ENCODE measurements at regions not wholly inside any gene's neighbourhood (a gene's known extent, or its start where the extent isn't known, plus 50 kb on each side); places are given as distances from the start of the nearest gene placed in this dataset.

DNA sequence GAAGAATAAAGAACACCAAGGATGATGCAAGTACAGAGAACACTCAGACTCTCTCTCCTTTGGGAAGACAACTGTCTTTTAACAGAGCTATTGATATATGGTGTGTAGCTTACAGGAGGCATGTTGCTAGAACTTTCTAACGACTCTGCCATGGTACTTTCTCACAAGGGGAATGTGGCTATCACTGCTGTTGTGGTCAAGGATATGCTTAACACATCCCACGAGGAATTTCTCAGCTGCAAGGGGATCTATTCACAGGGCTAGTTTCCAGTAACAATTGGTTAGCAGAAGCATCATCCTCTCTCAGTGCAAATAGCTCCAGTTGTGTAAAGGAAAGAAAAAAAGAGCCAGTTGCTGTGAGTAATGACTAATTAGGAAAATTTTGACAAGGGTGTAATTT lies 826.0 kb downstream of the SORCS1 start:
- ATAC-seq = no peak
- no peak for DNase-seq

DNA sequence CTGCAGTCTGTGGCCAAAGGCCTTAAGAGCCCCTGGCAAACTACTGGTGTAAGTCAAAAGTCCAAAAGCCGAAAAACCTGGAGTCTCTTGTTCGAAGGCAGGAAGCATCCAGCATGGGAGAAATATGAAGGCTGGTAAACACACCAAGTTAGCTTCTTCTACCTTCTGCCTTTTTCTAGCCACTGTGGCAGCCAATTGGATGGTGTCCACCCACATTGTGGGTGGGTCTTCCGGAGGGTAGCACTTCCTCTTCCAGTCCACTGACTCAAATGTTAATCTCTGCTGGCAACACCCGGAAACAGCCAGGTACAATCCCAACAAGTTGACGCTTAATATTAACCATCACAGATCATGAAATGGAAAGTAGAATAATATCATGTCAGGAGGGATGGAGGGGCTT lies 827.6 kb downstream of the SORCS1 start:
- Histone ChIP-seq H3K4me3 (no peak overlapping the region), H3K4me1 (no peaks in the 10 kb centered on the region), H3K36me3 (no peaks in the 10 kb centered on the region), H3K9me3 (no peaks in the 10 kb centered on the region), H3K27ac (no peak overlapping the region), H3K27me3 (no peaks in the 10 kb centered on the region)
- intact Hi-C loops (cut with DNase I) = no loop called here
- TF ChIP-seq, protein P1, sequence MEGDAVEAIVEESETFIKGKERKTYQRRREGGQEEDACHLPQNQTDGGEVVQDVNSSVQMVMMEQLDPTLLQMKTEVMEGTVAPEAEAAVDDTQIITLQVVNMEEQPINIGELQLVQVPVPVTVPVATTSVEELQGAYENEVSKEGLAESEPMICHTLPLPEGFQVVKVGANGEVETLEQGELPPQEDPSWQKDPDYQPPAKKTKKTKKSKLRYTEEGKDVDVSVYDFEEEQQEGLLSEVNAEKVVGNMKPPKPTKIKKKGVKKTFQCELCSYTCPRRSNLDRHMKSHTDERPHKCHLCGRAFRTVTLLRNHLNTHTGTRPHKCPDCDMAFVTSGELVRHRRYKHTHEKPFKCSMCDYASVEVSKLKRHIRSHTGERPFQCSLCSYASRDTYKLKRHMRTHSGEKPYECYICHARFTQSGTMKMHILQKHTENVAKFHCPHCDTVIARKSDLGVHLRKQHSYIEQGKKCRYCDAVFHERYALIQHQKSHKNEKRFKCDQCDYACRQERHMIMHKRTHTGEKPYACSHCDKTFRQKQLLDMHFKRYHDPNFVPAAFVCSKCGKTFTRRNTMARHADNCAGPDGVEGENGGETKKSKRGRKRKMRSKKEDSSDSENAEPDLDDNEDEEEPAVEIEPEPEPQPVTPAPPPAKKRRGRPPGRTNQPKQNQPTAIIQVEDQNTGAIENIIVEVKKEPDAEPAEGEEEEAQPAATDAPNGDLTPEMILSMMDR (IDR thresholded peaks at IDR 0.05) = no peak
- no peak for ATAC-seq
- no peak for DNase-seq

More for the DNA sequence above, 826.0 kb downstream of the SORCS1 start:
- Histone ChIP-seq H3K36me3 (no peaks in the 10 kb centered on the region), H3K4me3 (no peak overlapping the region), H3K9me3 (no peaks in the 10 kb centered on the region), H3K27me3 (no peaks in the 10 kb centered on the region), H3K27ac (no peak overlapping the region), H3K4me1 (no peaks in the 10 kb centered on the region)
- TF ChIP-seq, protein P1 (IDR thresholded peaks at IDR 0.05) = no peak
- intact Hi-C loops (cut with DNase I) = no loop called here

GRCh38 chr10:106327747-106328146 lies 836.8 kb downstream of the SORCS1 start:
- Histone ChIP-seq H3K36me3 (no peaks in the 10 kb centered on the region), H3K4me3 (no peak overlapping the region), H3K9me3 (no peaks in the 10 kb centered on the region), H3K27me3 (no peaks in the 10 kb centered on the region), H3K4me1 (no peaks in the 10 kb centered on the region), H3K27ac (no peak overlapping the region)
- TF ChIP-seq, protein P1 (IDR thresholded peaks at IDR 0.05) = no peak
- ATAC-seq (no peak), DNase-seq (no peak)
- intact Hi-C loops (cut with DNase I) = no loop called here

GRCh38 chr10:106320876-106321275 lies 843.6 kb downstream of the SORCS1 start:
- Histone ChIP-seq H3K4me1 (no peaks in the 10 kb centered on the region), H3K9me3 (no peaks in the 10 kb centered on the region), H3K27me3 (no peaks in the 10 kb centered on the region), H3K27ac (no peak overlapping the region), H3K4me3 (no peak overlapping the region), H3K36me3 (no peaks in the 10 kb centered on the region)
- TF ChIP-seq, protein P1 (IDR thresholded peaks at IDR 0.05) = no peak
- peak; percentile 43 for DNase-seq
- no peak for ATAC-seq
- intact Hi-C loops (cut with DNase I) = no loop called here

- Histone ChIP-seq H3K36me3 (no peaks in the 10 kb centered on the region), H3K27me3 (no peaks in the 10 kb centered on the region), H3K27ac (no peak overlapping the region), H3K4me1 (no peaks in the 10 kb centered on the region), H3K9me3 (no peaks in the 10 kb centered on the region), H3K4me3 (no peak overlapping the region)
- ATAC-seq (no peak), DNase-seq (peak; percentile 48)
- TF ChIP-seq, protein P1 (IDR thresholded peaks at IDR 0.05) = no peak
- intact Hi-C loops (cut with DNase I) = no loop called here
Measured at GRCh38 chr10:106320078-106320477, 844.4 kb downstream of the SORCS1 start.

GRCh38 chr10:106317554-106317953 lies 847.0 kb downstream of the SORCS1 start:
- no peak overlapping the region for H3K27ac ChIP-seq
- intact Hi-C loops (cut with DNase I) = no loop called here
- ATAC-seq = no peak
- no peaks in the 10 kb centered on the region for H3K4me1 ChIP-seq
- H3K27me3 ChIP-seq = no peaks in the 10 kb centered on the region
- no peak overlapping the region for H3K4me3 ChIP-seq
- TF ChIP-seq, protein P1 (IDR thresholded peaks at IDR 0.05) = no peak
- DNase-seq = no peak
- no peaks in the 10 kb centered on the region for H3K36me3 ChIP-seq
- H3K9me3 ChIP-seq = no peaks in the 10 kb centered on the region
